22Rv1 (cell line): ENCODE measurements at regions not wholly inside any gene's neighbourhood (a gene's known extent, or its start where the extent isn't known, plus 50 kb on each side); places are given as distances from the start of the nearest gene placed in this dataset.

ENCODE experiments used
- ZFX ChIP-seq: fragments of 450-650 bp; IDR thresholded peaks from 2 replicates; pipeline ENCODE4 v1.6.1; 2017; ENCODE audit warnings: antibody characterized with exemption, borderline replicate concordance
- TF ChIP-seq, protein P1 (sequence below): fragments of 450-650 bp; IDR thresholded peaks from 2 replicates; pipeline ENCODE4 v1.5.1; 2017; ENCODE audit warnings: mild to moderate bottlenecking

DNA sequence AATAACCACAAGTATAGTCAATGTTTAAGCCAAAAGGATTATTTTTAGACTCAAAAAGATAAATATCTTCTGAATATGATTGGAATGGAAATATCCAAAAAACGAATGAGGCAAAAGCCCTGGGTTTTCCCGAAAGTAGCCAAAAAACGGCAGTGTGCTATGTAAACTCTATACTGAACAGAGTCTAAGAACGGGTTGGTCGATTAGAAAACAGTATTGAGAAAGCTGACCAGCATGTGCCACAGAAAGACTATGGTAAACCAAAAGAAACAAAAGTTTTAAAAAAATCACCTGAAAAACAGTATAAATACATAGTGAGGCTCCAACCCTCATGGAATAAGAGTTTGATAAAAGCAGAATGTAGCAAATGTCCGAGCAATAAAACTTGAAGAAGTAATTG lies 92.0 kb upstream of the DLGAP1 start:
- TF ChIP-seq, protein P1, sequence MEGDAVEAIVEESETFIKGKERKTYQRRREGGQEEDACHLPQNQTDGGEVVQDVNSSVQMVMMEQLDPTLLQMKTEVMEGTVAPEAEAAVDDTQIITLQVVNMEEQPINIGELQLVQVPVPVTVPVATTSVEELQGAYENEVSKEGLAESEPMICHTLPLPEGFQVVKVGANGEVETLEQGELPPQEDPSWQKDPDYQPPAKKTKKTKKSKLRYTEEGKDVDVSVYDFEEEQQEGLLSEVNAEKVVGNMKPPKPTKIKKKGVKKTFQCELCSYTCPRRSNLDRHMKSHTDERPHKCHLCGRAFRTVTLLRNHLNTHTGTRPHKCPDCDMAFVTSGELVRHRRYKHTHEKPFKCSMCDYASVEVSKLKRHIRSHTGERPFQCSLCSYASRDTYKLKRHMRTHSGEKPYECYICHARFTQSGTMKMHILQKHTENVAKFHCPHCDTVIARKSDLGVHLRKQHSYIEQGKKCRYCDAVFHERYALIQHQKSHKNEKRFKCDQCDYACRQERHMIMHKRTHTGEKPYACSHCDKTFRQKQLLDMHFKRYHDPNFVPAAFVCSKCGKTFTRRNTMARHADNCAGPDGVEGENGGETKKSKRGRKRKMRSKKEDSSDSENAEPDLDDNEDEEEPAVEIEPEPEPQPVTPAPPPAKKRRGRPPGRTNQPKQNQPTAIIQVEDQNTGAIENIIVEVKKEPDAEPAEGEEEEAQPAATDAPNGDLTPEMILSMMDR: no peak
- TF ChIP-seq ZFX: no peak
